IMR-90 (cell line): ENCODE measurements at regions not wholly inside any gene's neighbourhood (a gene's known extent, or its start where the extent isn't known, plus 50 kb on each side); places are given as distances from the start of the nearest gene placed in this dataset.

ENCODE experiments used
- BHLHE40 ChIP-seq: fragments of 150-350 bp; IDR thresholded peaks from 2 replicates; pipeline ENCODE4 v1.6.1; 2016; ENCODE audit warnings: mild to moderate bottlenecking, low read depth, low read length
- CEBPB ChIP-seq: IDR thresholded peaks from 2 replicates; pipeline ENCODE4 v1.6.1; 2012; ENCODE audit warnings: low read depth, low read length, improper control_type of control experiment
- CTCF ChIP-seq: conservative IDR thresholded peaks from 2 replicates; pipeline ENCODE4 v1.5.1; 2012; ENCODE audit warnings: mild to moderate bottlenecking, low read depth, low read length, improper control_type of control experiment
- ELK1 ChIP-seq: fragments of 150-350 bp; IDR thresholded peaks from 2 replicates; pipeline ENCODE4 v1.6.1; 2016; ENCODE audit warnings: low read depth, mild to moderate bottlenecking, low read length, moderate library complexity, borderline replicate concordance
- FOS ChIP-seq: fragments of 150-350 bp; IDR thresholded peaks from 2 replicates; pipeline ENCODE4 v1.6.1; 2016; ENCODE audit warnings: low read depth, low read length
- MAZ ChIP-seq: IDR thresholded peaks from 2 replicates; pipeline ENCODE4 v1.6.1; 2012; ENCODE audit warnings: low read depth, mild to moderate bottlenecking, low read length, improper control_type of control experiment, moderate library complexity, borderline replicate concordance
- MXI1 ChIP-seq: IDR thresholded peaks from 2 replicates; pipeline ENCODE4 v1.6.1; 2012; ENCODE audit warnings: low read depth, mild to moderate bottlenecking, low read length, moderate library complexity, borderline replicate concordance
- POLR2A ChIP-seq: IDR thresholded peaks from 2 replicates; pipeline ENCODE4 v1.6.1; 2012; ENCODE audit warnings: mild to moderate bottlenecking, low read depth, low read length
- RAD21 ChIP-seq: IDR thresholded peaks from 2 replicates; pipeline ENCODE4 v1.6.1; 2012; ENCODE audit warnings: low read length, improper control_type of control experiment
- RFX5 ChIP-seq: IDR thresholded peaks from 2 replicates; pipeline ENCODE4 v1.8.0; 2012; ENCODE audit warnings: low read depth, mild to moderate bottlenecking, low read length, moderate library complexity
- SMC3 ChIP-seq: fragments of 150-350 bp; IDR thresholded peaks from 2 replicates; pipeline ENCODE4 v1.6.1; 2016; ENCODE audit warnings: low read depth, mild to moderate bottlenecking, antibody characterized with exemption, low read length, moderate library complexity
- USF2 ChIP-seq: fragments of 150-350 bp; IDR thresholded peaks from 2 replicates; pipeline ENCODE4 v1.6.1; 2017; ENCODE audit warnings: mild to moderate bottlenecking, antibody characterized with exemption, low read length, low read depth

GRCh38 chr11:103652013-103652412 lies 384.4 kb upstream of the DDI1 start:
- TF ChIP-seq MAZ (no peak), CTCF (no peak), POLR2A (no peak), USF2 (no peak), SMC3 (no peak), CEBPB (no peak), BHLHE40 (no peak), RFX5 (no peak), RAD21 (no peak), MXI1 (no peak), ELK1 (no peak), FOS (no peak)
